Gastrocnemius medialis (tissue), 4 donors: ENCODE measurements at regions not wholly inside any gene's neighbourhood (a gene's known extent, or its start where the extent isn't known, plus 50 kb on each side); places are given as distances from the start of the nearest gene placed in this dataset.

Experiments
- ATAC-seq, 2 donors: fragments of 150-250 bp; one replicate each; pipeline ENCODE4 v1.9.1; 2016
- DNase-seq, 2 donors: peaks; one replicate each; pipeline ENCODE4 v3.0.0-alpha.2; 2019
- H3K27ac ChIP-seq, 4 donors: fragments of 200-600 bp; sonication (generic); 1 replicate in 1 of 4; 2 replicates in 3 of 4; pipeline ENCODE4 v1.5.1; 2016 to 2018; ENCODE audit warnings: mild to moderate bottlenecking in 2 of 4, moderate library complexity in 1 of 4
- H3K27me3 ChIP-seq, 3 donors: fragments of 200-600 bp; sonication (generic) in 2 of 3; 1 replicate in 1 of 3; 2 replicates in 2 of 3; pipeline versions ENCODE4 v1.5.1 to v1.6.0; 2016 to 2019; ENCODE audit warnings: mild to moderate bottlenecking in 1 of 3, moderate library complexity in 1 of 3
- H3K36me3 ChIP-seq, 2 donors: fragments of 200-600 bp; sonication (generic) in 1 of 2; one replicate each; pipeline ENCODE4 v1.5.1; 2017 to 2018
- H3K4me1 ChIP-seq, 2 donors: fragments of 200-600 bp; sonication (generic) in 1 of 2; one replicate each; pipeline ENCODE4 v1.5.1; 2016 to 2017; ENCODE audit warnings: mild to moderate bottlenecking in 2 of 2
- H3K4me3 ChIP-seq, 4 donors: fragments of 200-600 bp; sonication (generic) in 3 of 4; 1 replicate in 1 of 4; 2 replicates in 3 of 4; pipeline ENCODE4 v1.5.1; 2016 to 2019; ENCODE audit warnings: mild to moderate bottlenecking in 2 of 4
- H3K9me3 ChIP-seq, 3 donors: fragments of 200-600 bp; sonication (generic) in 2 of 3; 1 replicate in 1 of 3; 2 replicates in 2 of 3; pipeline ENCODE4 v1.5.1; 2016 to 2019
- POLR2A ChIP-seq, 2 donors: fragments of 450-650 bp; IDR thresholded peaks; one replicate each; pipeline ENCODE4 v1.6.1; 2017; ENCODE audit warnings: antibody characterized with exemption in 2 of 2, mild to moderate bottlenecking in 2 of 2, moderate library complexity in 2 of 2
- in situ Hi-C, 4 donors: fragments of 200-750 bp; cut with MboI; loops; one replicate each; pipeline versions ENCODE4 v1.15.0 to v1.8.0; 2017; ENCODE audit warnings: low sequenced_read_pairs in 4 of 4
- intact Hi-C: fragments of 100-400 bp; cut with DNase I; formaldehyde crosslinking; loops from one replicate; pipeline ENCODE4 v1.15.1; 2023; ENCODE audit warnings: low total_unique reads
- TF ChIP-seq, protein P1 (sequence below), 5 experiments: fragments of 450-650 bp in 3 of 5; fragments of 200-600 bp in 2 of 5; sonication (generic) in 2 of 5; IDR thresholded peaks in 4 of 5; conservative IDR thresholded peaks in 1 of 5; 1 replicate in 4 of 5; 2 replicates in 1 of 5; pipeline ENCODE4 v1.5.1; 2016 to 2019; ENCODE audit warnings: antibody characterized with exemption in 5 of 5, mild to moderate bottlenecking in 3 of 5, moderate library complexity in 3 of 5

- ATAC-seq, result no peak
- no peaks in the 10 kb centered on the region for H3K4me1 ChIP-seq
- in situ Hi-C loops, result no loop called here
Measured at GRCh38 chr7:12117170-12117569, 93.9 kb upstream of the TMEM106B start.

DNA sequence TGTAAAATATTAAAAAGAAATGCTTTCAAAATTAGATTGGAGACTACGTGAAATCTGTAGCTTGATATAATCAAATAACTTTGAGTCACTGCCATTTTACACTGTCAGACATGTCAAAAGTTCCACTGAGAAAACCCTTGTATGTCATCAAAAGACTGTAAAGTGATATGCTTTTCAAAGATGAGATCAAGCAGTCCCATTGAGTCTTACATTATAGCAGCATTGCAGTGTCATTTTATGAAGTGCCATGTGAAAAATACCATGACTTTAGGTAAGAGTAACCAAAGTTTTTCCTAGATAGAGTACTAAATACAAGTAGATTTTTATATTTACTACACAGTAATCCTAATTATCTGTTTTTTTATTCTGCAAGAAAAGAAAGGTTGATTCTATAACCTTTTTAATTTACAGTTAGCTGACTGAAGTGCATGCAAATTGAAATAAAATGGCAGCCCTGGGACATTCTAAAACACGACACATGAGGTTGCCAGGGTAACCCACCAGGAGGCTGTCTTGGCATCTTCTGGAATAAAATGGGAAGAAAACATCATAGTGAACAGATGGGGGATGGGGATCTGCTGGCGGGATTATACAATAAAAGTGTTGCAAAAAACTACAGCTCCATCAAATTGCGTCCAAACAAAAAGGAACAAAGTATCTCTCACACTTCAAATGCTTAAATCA lies 91.3 kb upstream of the TMEM106B start:
- Histone ChIP-seq H3K4me1 (no peaks in the 10 kb centered on the region), H3K27me3 (no peaks in the 10 kb centered on the region), H3K9me3 (no peaks in the 10 kb centered on the region), H3K27ac (no peak overlapping the region), H3K4me3 (no peak overlapping the region), H3K36me3 (no peaks in the 10 kb centered on the region)
- no peak for TF ChIP-seq POLR2A (IDR thresholded peaks at IDR 0.05)
- TF ChIP-seq, protein P1, sequence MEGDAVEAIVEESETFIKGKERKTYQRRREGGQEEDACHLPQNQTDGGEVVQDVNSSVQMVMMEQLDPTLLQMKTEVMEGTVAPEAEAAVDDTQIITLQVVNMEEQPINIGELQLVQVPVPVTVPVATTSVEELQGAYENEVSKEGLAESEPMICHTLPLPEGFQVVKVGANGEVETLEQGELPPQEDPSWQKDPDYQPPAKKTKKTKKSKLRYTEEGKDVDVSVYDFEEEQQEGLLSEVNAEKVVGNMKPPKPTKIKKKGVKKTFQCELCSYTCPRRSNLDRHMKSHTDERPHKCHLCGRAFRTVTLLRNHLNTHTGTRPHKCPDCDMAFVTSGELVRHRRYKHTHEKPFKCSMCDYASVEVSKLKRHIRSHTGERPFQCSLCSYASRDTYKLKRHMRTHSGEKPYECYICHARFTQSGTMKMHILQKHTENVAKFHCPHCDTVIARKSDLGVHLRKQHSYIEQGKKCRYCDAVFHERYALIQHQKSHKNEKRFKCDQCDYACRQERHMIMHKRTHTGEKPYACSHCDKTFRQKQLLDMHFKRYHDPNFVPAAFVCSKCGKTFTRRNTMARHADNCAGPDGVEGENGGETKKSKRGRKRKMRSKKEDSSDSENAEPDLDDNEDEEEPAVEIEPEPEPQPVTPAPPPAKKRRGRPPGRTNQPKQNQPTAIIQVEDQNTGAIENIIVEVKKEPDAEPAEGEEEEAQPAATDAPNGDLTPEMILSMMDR (IDR thresholded peaks at IDR 0.05 in 4 of 5, conservative IDR thresholded peaks at IDR 0.05 in 1 of 5), result no peak
- ATAC-seq, result no peak
- intact Hi-C loops, result no loop called here
- in situ Hi-C loops, result no loop called here
- DNase-seq, result no peak

More at GRCh38 chr7:12117170-12117569, 93.9 kb upstream of the TMEM106B start:
- DNase-seq, result no peak
- Histone ChIP-seq H3K27ac (no peak overlapping the region), H3K9me3 (no peaks in the 10 kb centered on the region), H3K36me3 (no peaks in the 10 kb centered on the region), H3K4me3 (no peak overlapping the region), H3K27me3 (peaks cover 0 to 3% (median 0%) of the 10 kb centered on the region in 3 donors)
- TF ChIP-seq, protein P1 (IDR thresholded peaks at IDR 0.05 in 4 of 5, conservative IDR thresholded peaks at IDR 0.05 in 1 of 5), result no peak
- TF ChIP-seq POLR2A (IDR thresholded peaks at IDR 0.05), result no peak
- intact Hi-C loops, result no loop called here

- Histone ChIP-seq H3K4me1 (no peaks in the 10 kb centered on the region), H3K36me3 (no peaks in the 10 kb centered on the region), H3K27me3 (no peaks in the 10 kb centered on the region), H3K4me3 (no peak overlapping the region), H3K9me3 (no peaks in the 10 kb centered on the region), H3K27ac (no peak overlapping the region)
- in situ Hi-C loops, result no loop called here
- ATAC-seq (no peak), DNase-seq (no peak)
- TF ChIP-seq POLR2A (IDR thresholded peaks at IDR 0.05), result no peak
- TF ChIP-seq, protein P1 (IDR thresholded peaks at IDR 0.05 in 4 of 5, conservative IDR thresholded peaks at IDR 0.05 in 1 of 5), result no peak
- intact Hi-C loops, result no loop called here
Measured at GRCh38 chr7:12120632-12121031, 90.5 kb upstream of the TMEM106B start.

GRCh38 chr7:12123172-12123571 lies 87.9 kb upstream of the TMEM106B start:
- H3K27me3 ChIP-seq, result no peaks in the 10 kb centered on the region
- TF ChIP-seq, protein P1 (IDR thresholded peaks at IDR 0.05 in 4 of 5, conservative IDR thresholded peaks at IDR 0.05 in 1 of 5), result no peak
- DNase-seq (no peak), ATAC-seq (no peak)
- no peaks in the 10 kb centered on the region for H3K9me3 ChIP-seq
- no peak overlapping the region for H3K27ac ChIP-seq
- no peaks in the 10 kb centered on the region for H3K36me3 ChIP-seq
- no peak overlapping the region for H3K4me3 ChIP-seq
- no peaks in the 10 kb centered on the region for H3K4me1 ChIP-seq
- in situ Hi-C loops (no loop called here), intact Hi-C loops (no loop called here)

DNA sequence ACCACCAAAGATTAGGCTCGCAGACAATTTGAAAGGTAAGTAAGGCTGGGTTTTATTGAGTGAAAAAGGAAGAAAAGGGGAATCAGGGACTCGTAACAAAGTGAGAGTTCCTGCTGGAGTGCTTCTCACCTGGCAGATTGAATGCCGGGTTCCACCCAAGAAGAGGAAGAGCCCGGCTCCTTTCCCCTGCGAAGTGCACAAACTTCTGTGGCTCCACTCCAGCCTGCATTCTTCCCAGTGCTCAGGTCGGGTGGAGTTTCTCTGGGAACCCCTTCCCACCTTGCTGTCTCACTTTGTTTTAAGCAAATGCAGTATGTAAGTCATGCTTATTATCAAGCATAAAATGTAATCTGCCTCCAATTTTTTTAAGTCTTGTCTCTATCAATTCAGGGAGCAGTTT lies 87.1 kb upstream of the TMEM106B start:
- no peak for DNase-seq
- Histone ChIP-seq H3K4me1 (no peaks in the 10 kb centered on the region), H3K27ac (no peak overlapping the region), H3K27me3 (no peaks in the 10 kb centered on the region), H3K9me3 (no peaks in the 10 kb centered on the region), H3K36me3 (no peaks in the 10 kb centered on the region), H3K4me3 (no peak overlapping the region)
- intact Hi-C loops (no loop called here), in situ Hi-C loops (no loop called here)
- no peak for ATAC-seq
- TF ChIP-seq, protein P1 (IDR thresholded peaks at IDR 0.05 in 4 of 5, conservative IDR thresholded peaks at IDR 0.05 in 1 of 5), result no peak
- TF ChIP-seq POLR2A (IDR thresholded peaks at IDR 0.05), result no peak
